ENCODE measurements at regions not wholly inside any gene's neighbourhood (a gene's known extent, or its start where the extent isn't known, plus 50 kb on each side); places are given as distances from the start of the nearest gene placed in this dataset.

DNA sequence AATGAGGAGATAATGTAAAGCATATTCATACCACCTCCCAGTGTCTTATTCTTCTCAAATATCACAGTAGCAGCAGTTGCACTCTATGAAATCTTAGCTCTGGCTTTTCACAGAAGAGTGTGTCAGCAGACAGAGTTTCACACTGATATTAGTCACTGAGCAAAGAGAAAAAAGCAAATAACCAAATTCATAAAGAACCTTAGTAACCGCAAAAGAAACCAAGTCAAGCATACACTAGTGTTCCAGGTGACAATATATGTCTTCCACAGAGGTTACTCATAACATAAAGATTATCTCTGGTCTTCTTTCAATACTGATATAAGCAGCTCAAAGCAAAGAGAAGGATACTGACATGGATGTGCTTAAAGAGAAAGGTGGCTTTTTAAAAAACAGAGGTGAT is 181.7 kb upstream of the EDNRA start:
- TF ChIP-seq, protein P1, sequence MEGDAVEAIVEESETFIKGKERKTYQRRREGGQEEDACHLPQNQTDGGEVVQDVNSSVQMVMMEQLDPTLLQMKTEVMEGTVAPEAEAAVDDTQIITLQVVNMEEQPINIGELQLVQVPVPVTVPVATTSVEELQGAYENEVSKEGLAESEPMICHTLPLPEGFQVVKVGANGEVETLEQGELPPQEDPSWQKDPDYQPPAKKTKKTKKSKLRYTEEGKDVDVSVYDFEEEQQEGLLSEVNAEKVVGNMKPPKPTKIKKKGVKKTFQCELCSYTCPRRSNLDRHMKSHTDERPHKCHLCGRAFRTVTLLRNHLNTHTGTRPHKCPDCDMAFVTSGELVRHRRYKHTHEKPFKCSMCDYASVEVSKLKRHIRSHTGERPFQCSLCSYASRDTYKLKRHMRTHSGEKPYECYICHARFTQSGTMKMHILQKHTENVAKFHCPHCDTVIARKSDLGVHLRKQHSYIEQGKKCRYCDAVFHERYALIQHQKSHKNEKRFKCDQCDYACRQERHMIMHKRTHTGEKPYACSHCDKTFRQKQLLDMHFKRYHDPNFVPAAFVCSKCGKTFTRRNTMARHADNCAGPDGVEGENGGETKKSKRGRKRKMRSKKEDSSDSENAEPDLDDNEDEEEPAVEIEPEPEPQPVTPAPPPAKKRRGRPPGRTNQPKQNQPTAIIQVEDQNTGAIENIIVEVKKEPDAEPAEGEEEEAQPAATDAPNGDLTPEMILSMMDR (IDR thresholded peaks at IDR 0.05), result no peak
- TF ChIP-seq POLR2A (IDR thresholded peaks at IDR 0.05), result no peak
